Type B pancreatic cell (in vitro differentiated cells): ENCODE measurements at regions not wholly inside any gene's neighbourhood (a gene's known extent, or its start where the extent isn't known, plus 50 kb on each side); places are given as distances from the start of the nearest gene placed in this dataset.

Source experiments
- DNase-seq: peaks from one replicate; pipeline ENCODE4 v3.0.0; 2021; ENCODE audit warnings: mixed read lengths; ENCODE audit not compliant: unreplicated experiment; ENCODE audit errors: extremely low spot score
- H3K27ac Mint-ChIP-seq: 2 replicates; pipeline ENCODE4 v1.8.0; 2021; ENCODE audit warnings: mild to moderate bottlenecking, mixed read lengths
- H3K27me3 Mint-ChIP-seq: 2 replicates; pipeline ENCODE4 v1.8.0; 2021; ENCODE audit warnings: mixed read lengths
- H3K36me3 Mint-ChIP-seq: 2 replicates; pipeline ENCODE4 v1.8.0; 2021; ENCODE audit warnings: mixed read lengths
- H3K4me1 Mint-ChIP-seq: one replicate; pipeline ENCODE4 v1.8.0; 2021; ENCODE audit warnings: mixed read lengths; ENCODE audit not compliant: unreplicated experiment
- H3K4me3 Mint-ChIP-seq: 2 replicates; pipeline ENCODE4 v1.8.0; 2021; ENCODE audit warnings: mild to moderate bottlenecking, mixed read lengths
- H3K9me3 Mint-ChIP-seq: 2 replicates; pipeline ENCODE4 v1.8.0; 2021; ENCODE audit warnings: mixed read lengths
- TF ChIP-seq, protein P1 (sequence below): fragments of 200-600 bp; sonication (generic); conservative IDR thresholded peaks from 2 replicates; pipeline ENCODE4 v1.5.0; 2021; ENCODE audit warnings: antibody characterized with exemption, mild to moderate bottlenecking

DNA sequence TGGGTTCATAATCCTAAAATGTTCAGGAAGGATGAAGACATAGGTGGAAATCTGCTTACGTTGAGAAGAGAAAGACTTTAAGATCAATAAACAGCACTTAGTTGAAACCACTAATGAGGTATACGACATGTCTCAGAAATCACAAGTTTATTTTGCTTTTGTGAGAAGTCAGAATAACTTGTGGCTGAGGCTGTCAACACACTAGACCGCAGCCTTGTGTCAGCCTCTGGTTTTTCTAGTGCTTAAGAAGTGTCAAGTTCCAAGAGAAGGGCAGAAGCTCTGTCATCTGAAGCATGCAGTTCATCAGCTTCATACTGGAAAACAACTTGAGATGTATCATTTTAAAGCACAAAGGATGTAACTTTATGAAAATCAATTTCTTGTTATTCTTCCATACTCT, 420.9 kb downstream of the METTL15 start:
- TF ChIP-seq, protein P1, sequence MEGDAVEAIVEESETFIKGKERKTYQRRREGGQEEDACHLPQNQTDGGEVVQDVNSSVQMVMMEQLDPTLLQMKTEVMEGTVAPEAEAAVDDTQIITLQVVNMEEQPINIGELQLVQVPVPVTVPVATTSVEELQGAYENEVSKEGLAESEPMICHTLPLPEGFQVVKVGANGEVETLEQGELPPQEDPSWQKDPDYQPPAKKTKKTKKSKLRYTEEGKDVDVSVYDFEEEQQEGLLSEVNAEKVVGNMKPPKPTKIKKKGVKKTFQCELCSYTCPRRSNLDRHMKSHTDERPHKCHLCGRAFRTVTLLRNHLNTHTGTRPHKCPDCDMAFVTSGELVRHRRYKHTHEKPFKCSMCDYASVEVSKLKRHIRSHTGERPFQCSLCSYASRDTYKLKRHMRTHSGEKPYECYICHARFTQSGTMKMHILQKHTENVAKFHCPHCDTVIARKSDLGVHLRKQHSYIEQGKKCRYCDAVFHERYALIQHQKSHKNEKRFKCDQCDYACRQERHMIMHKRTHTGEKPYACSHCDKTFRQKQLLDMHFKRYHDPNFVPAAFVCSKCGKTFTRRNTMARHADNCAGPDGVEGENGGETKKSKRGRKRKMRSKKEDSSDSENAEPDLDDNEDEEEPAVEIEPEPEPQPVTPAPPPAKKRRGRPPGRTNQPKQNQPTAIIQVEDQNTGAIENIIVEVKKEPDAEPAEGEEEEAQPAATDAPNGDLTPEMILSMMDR: no peak
- DNase-seq: no peak
- Mint-ChIP-seq H3K27me3 (no peaks in the 10 kb centered on the region), H3K36me3 (peaks cover 7% of the 10 kb centered on the region), H3K27ac (no peak overlapping the region), H3K9me3 (peaks cover 15% of the 10 kb centered on the region), H3K4me3 (no peak overlapping the region), H3K4me1 (no peaks in the 10 kb centered on the region)

DNA sequence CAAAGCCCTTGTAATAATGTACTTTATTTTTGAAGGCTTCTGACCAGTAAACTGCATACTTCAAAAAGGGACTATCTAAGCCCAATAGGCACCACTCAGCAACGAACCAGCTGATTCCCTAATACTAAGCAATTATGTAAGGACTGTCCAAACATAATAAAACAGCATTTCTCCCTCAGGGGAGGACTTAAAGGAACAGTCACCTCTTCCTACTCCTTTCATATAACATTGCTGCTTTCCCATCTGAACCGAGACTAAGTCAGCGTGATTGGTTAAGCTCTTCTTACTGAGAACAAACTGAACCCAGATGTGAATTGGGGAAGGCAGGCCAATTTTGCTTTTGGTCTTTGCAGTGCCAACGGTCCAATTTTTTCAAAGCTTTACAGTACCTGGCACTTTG, 420.0 kb downstream of the METTL15 start:
- TF ChIP-seq, protein P1: no peak
- H3K36me3 Mint-ChIP-seq: peaks cover 7% of the 10 kb centered on the region
- no peak overlapping the region for H3K4me3 Mint-ChIP-seq
- peaks cover 15% of the 10 kb centered on the region for H3K9me3 Mint-ChIP-seq
- no peaks in the 10 kb centered on the region for H3K27me3 Mint-ChIP-seq
- H3K4me1 Mint-ChIP-seq: no peaks in the 10 kb centered on the region
- DNase-seq: no peak
- H3K27ac Mint-ChIP-seq: no peak overlapping the region

DNA sequence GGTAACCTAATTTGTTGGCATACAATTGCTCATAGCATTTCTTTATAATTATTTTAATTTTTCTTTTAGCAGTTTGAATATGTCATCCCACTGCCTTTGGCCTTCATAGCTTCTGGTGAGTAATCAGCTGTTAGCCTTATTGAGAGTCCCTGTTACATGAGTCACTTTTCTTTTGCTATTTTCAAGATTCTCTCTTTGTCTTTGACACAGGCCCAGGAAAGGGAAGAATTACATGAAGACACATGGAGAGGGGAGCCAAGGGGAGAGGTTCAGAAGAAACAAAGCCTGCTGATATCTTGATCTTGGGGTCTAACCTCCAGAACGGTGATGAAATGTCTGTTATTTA, 418.2 kb downstream of the METTL15 start:
- H3K27me3 Mint-ChIP-seq: no peaks in the 10 kb centered on the region
- H3K27ac Mint-ChIP-seq: no peak overlapping the region
- peaks cover 7% of the 10 kb centered on the region for H3K36me3 Mint-ChIP-seq
- no peak for DNase-seq
- no peaks in the 10 kb centered on the region for H3K4me1 Mint-ChIP-seq
- H3K4me3 Mint-ChIP-seq: no peak overlapping the region
- TF ChIP-seq, protein P1: no peak
- peaks cover 15% of the 10 kb centered on the region for H3K9me3 Mint-ChIP-seq

DNA sequence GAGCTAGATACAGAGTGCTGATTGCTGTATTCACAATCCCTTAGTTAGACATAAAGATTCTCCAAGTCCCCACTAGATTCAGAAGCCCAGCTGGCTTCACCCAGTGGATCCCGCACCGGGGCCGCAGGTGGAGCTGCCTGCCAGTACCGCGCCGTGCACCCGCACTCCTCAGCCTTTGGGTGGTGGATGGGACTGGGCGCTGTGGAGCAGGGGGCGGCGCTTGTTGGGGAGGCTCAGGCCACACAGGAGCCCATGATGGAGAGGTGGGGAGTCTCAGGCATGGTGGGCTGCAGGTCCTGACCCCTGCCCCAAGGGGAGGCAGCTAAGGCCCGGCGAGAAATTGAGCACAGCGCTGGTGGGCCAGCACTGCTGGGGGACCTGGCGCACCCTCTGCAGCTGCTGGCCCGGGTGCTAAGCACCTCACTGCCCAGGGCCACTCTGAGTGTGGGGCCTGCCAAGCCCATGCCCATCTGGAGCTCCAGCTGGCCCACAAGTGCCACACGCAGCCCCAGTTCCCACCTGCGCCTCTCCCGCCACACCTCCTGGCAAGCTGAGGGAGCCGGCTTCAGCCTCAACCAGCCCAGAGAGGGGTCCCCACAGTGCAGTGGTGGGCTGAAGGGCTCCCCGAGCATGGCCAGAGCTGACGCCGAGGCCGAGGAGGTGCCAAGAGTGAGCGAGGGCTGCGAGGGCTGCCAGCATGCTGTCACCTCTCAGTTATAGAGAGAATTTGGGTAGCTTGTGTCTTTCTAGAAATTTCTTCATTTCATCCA, 417.6 kb downstream of the METTL15 start:
- H3K27ac Mint-ChIP-seq: no peak overlapping the region
- TF ChIP-seq, protein P1: no peak
- H3K9me3 Mint-ChIP-seq: peaks cover 15% of the 10 kb centered on the region
- no peaks in the 10 kb centered on the region for H3K27me3 Mint-ChIP-seq
- peaks cover 7% of the 10 kb centered on the region for H3K36me3 Mint-ChIP-seq
- H3K4me1 Mint-ChIP-seq: no peaks in the 10 kb centered on the region
- DNase-seq: no peak
- H3K4me3 Mint-ChIP-seq: no peak overlapping the region

DNA sequence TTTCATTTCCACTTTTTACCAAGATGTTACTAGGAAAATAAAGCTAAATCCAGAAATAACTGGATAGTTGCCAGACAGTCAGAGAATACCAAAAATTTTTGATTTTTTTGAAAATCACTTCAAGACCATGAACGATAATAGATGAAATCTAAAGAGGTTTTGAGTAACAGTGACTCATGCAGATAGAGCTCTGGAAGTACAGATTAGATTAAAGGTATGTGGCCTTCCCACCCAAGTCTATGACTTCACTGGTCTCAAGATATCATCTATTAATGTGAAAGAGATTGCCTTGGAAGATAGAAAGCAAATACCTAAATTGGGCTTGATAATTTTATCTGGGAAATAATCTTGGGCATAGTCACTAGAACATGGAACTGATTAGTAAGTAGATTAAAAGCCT, 415.9 kb downstream of the METTL15 start:
- Mint-ChIP-seq H3K9me3 (peaks cover 9% of the 10 kb centered on the region), H3K4me1 (peaks cover 5% of the 10 kb centered on the region)
- DNase-seq: no peak

More for the DNA sequence above, 415.9 kb downstream of the METTL15 start:
- Mint-ChIP-seq H3K27me3 (no peaks in the 10 kb centered on the region), H3K36me3 (peaks cover 7% of the 10 kb centered on the region), H3K27ac (no peak overlapping the region), H3K4me3 (no peak overlapping the region)
- TF ChIP-seq, protein P1: no peak
